Mucosa of rectum (tissue), 2 donors: ENCODE measurements at regions not wholly inside any gene's neighbourhood (a gene's known extent, or its start where the extent isn't known, plus 50 kb on each side); places are given as distances from the start of the nearest gene placed in this dataset.
A peak's percentile ranks its signal among the peaks of the same experiment; 100 is the strongest.
"Not testable (repeated sequence)": the region's sequence is repeated elsewhere in the genome, so short reads cannot be mapped to it uniquely, and the experiment has no call there.

ENCODE experiments used
- H3K27ac ChIP-seq, 2 donors: one replicate each; pipeline ENCODE4 v1.7.0; 2013; ENCODE audit warnings: inconsistent platforms in 2 of 2, low read depth in 2 of 2, low read length in 2 of 2
- H3K27me3 ChIP-seq, 2 donors: one replicate each; pipeline ENCODE4 v1.7.0; 2013; ENCODE audit warnings: low read length in 2 of 2; ENCODE audit not compliant: control insufficient read depth in 2 of 2, insufficient read depth in 2 of 2
- H3K36me3 ChIP-seq, 2 donors: one replicate each; pipeline ENCODE4 v1.7.0; 2013; ENCODE audit warnings: low read length in 2 of 2; ENCODE audit not compliant: control insufficient read depth in 2 of 2, insufficient read depth in 2 of 2
- H3K4me1 ChIP-seq, 2 donors: one replicate each; pipeline ENCODE4 v1.7.0; 2013; ENCODE audit warnings: low read length in 2 of 2, mild to moderate bottlenecking in 1 of 2; ENCODE audit not compliant: control insufficient read depth in 2 of 2, insufficient read depth in 2 of 2
- H3K4me3 ChIP-seq, 2 donors: one replicate each; pipeline ENCODE4 v1.7.0; 2013; ENCODE audit warnings: low read length in 2 of 2
- H3K9ac ChIP-seq, 2 donors: one replicate each; pipeline ENCODE4 v1.7.0; 2013; ENCODE audit warnings: low read length in 2 of 2, low read depth in 1 of 2, mild to moderate bottlenecking in 1 of 2
- H3K9me3 ChIP-seq, 2 donors: one replicate each; pipeline ENCODE4 v1.7.0; 2013; ENCODE audit warnings: low read length in 2 of 2; ENCODE audit not compliant: control insufficient read depth in 2 of 2
- donor health status: healthy.
- donor health status: Normal muscosa, but diverticular disease.

- H3K9ac ChIP-seq, H3K27me3 ChIP-seq, H3K9me3 ChIP-seq, H3K27ac ChIP-seq, H3K4me3 ChIP-seq, H3K36me3 ChIP-seq, H3K4me1 ChIP-seq: not testable (repeated sequence)
These were observed 914.7 kb downstream of the FOXD4L5 start for GRCh38 chr9:64370344-64370743.

GRCh38 chr9:64369644-64370043 lies 915.4 kb downstream of the FOXD4L5 start:
- H3K9ac ChIP-seq, H3K27ac ChIP-seq, H3K36me3 ChIP-seq, H3K9me3 ChIP-seq, H3K27me3 ChIP-seq, H3K4me1 ChIP-seq, H3K4me3 ChIP-seq: not testable (repeated sequence)

- H3K27ac ChIP-seq, H3K9ac ChIP-seq, H3K36me3 ChIP-seq, H3K4me1 ChIP-seq, H3K4me3 ChIP-seq, H3K9me3 ChIP-seq, H3K27me3 ChIP-seq: not testable (repeated sequence)
These were observed 915.9 kb downstream of the FOXD4L5 start for GRCh38 chr9:64369114-64369513.

GRCh38 chr9:64368644-64368942 lies 916.4 kb downstream of the FOXD4L5 start:
- H3K4me1 ChIP-seq, H3K4me3 ChIP-seq, H3K27me3 ChIP-seq, H3K36me3 ChIP-seq, H3K9me3 ChIP-seq, H3K27ac ChIP-seq: not testable (repeated sequence)
- H3K9ac ChIP-seq = peak overlapping the region in 1 of 2 donors; percentile 26

- H3K27me3 ChIP-seq = not testable (repeated sequence)
- H3K9ac ChIP-seq = peak overlapping the region in 1 of 2 donors; percentile 26
These were observed 917.0 kb downstream of the FOXD4L5 start for GRCh38 chr9:64367826-64368643.

More at GRCh38 chr9:64367826-64368643, 917.0 kb downstream of the FOXD4L5 start:
- not testable (repeated sequence) for H3K9me3 ChIP-seq, H3K4me1 ChIP-seq, H3K4me3 ChIP-seq, H3K36me3 ChIP-seq, H3K27ac ChIP-seq
